IMR-90 (cell line): ENCODE measurements at regions not wholly inside any gene's neighbourhood (a gene's known extent, or its start where the extent isn't known, plus 50 kb on each side); places are given as distances from the start of the nearest gene placed in this dataset.

ENCODE experiments used
- ATAC-seq: fragments of 200-7000 bp; cut with Tn5 transposase; 2 replicates; pipeline ENCODE4 v1.9.1; 2020; ENCODE audit warnings: low read depth, mild to moderate bottlenecking, moderate library complexity
- BruUV-seq: library from RNA; stranded (reverse); fragments of 400-500 nt; replicated peaks from 2 replicates; lab custom pipeline; 2021; lab: Mats Ljungman, UMichigan
- CTCF ChIA-PET: fragments of 300-600 bp; formaldehyde crosslinking; extraction: SDS; loops from one replicate; lab custom pipeline; 2021; ENCODE audit warnings: antibody characterized with exemption; lab: Yijun Ruan, JAX
- POLR2A ChIA-PET: fragments of 300-600 bp; sonication (Branson Sonifier 250); formaldehyde crosslinking; loops from one replicate; lab custom pipeline; 2022; ENCODE audit warnings: antibody characterized with exemption; ENCODE audit not compliant: unreplicated experiment; lab: Charles Lee
- DNase-seq: peaks from one replicate; pipeline ENCODE4 v3.0.0; 2013
- H2AFZ ChIP-seq: replicated peaks from 2 replicates; pipeline ENCODE3; 2013; ENCODE audit warnings: low read length, mild to moderate bottlenecking; ENCODE audit not compliant: poor library complexity
- H2AK5ac ChIP-seq: 2 replicates; pipeline ENCODE4 v1.6.1; 2013; ENCODE audit warnings: low read depth, low read length, inconsistent platforms
- H2AK9ac ChIP-seq: replicated peaks from 2 replicates; pipeline ENCODE3; 2013; ENCODE audit warnings: mild to moderate bottlenecking, low read depth, low read length, moderate library complexity; ENCODE audit not compliant: poor library complexity
- H2BK120ac ChIP-seq: 2 replicates; pipeline ENCODE4 v1.6.1; 2013; ENCODE audit warnings: low read depth, low read length, inconsistent platforms
- H2BK15ac ChIP-seq: 3 replicates; pipeline ENCODE4 v1.6.1; 2013; ENCODE audit warnings: low read depth, low read length, inconsistent platforms
- H2BK20ac ChIP-seq: 2 replicates; pipeline ENCODE4 v1.6.1; 2013; ENCODE audit warnings: low read depth, mild to moderate bottlenecking, inconsistent platforms, low read length, moderate library complexity
- H2BK5ac ChIP-seq: 2 replicates; pipeline ENCODE4 v1.6.1; 2013; ENCODE audit warnings: mild to moderate bottlenecking, low read depth, low read length, inconsistent platforms; ENCODE audit not compliant: poor library complexity, severe bottlenecking
- H3K14ac ChIP-seq: replicated peaks from 2 replicates; pipeline ENCODE4 v1.6.1; 2013; ENCODE audit warnings: low read depth, low read length, inconsistent platforms
- H3K18ac ChIP-seq: 2 replicates; pipeline ENCODE4 v1.6.1; 2013; ENCODE audit warnings: low read depth, low read length, control low read depth
- H3K23ac ChIP-seq: 2 replicates; pipeline ENCODE4 v1.6.1; 2013; ENCODE audit warnings: low read depth, low read length, inconsistent platforms
- H3K27ac ChIP-seq: 2 replicates; pipeline ENCODE4 v1.5.1; 2013; ENCODE audit warnings: mild to moderate bottlenecking, control low read depth, low read length; ENCODE audit not compliant: insufficient read depth
- H3K27me3 ChIP-seq: 2 replicates; pipeline ENCODE4 v1.6.1; 2013; ENCODE audit warnings: low read length; ENCODE audit not compliant: control insufficient read depth, insufficient read depth
- H3K36me3 ChIP-seq: 2 replicates; pipeline ENCODE4 v1.6.1; 2013; ENCODE audit warnings: low read length, mixed read lengths; ENCODE audit not compliant: control insufficient read depth, insufficient read depth
- H3K4ac ChIP-seq: 2 replicates; pipeline ENCODE4 v1.6.1; 2013; ENCODE audit warnings: low read depth, low read length, inconsistent platforms
- H3K4me1 ChIP-seq: 2 replicates; pipeline ENCODE4 v1.6.1; 2013; ENCODE audit warnings: low read length, mixed read lengths; ENCODE audit not compliant: control insufficient read depth, insufficient read depth
- H3K4me2 ChIP-seq: 2 replicates; pipeline ENCODE4 v1.6.1; 2013; ENCODE audit warnings: low read depth, mild to moderate bottlenecking, control low read depth, low read length, moderate library complexity
- H3K4me3 ChIP-seq: 2 replicates; pipeline ENCODE4 v1.5.1; 2013; ENCODE audit warnings: low read depth, mild to moderate bottlenecking, control low read depth, low read length, moderate library complexity; ENCODE audit not compliant: insufficient read depth
- H3K56ac ChIP-seq: 2 replicates; pipeline ENCODE4 v1.6.1; 2013; ENCODE audit warnings: low read length, inconsistent platforms; ENCODE audit not compliant: insufficient read depth; ENCODE audit errors: extremely low read depth
- H3K79me1 ChIP-seq, 2 experiments: 2 replicates each; pipeline ENCODE4 v1.6.1; 2013; ENCODE audit warnings: low read length in 2 of 2, inconsistent platforms in 1 of 2, low read depth in 1 of 2
- H3K9ac ChIP-seq: 2 replicates; pipeline ENCODE4 v1.6.1; 2013; ENCODE audit warnings: low read depth, low read length, control low read depth
- H3K9me1 ChIP-seq: 2 replicates; pipeline ENCODE4 v1.6.1; 2013; ENCODE audit warnings: low read length, inconsistent platforms; ENCODE audit not compliant: insufficient read depth
- H3K9me3 ChIP-seq: 2 replicates; pipeline ENCODE4 v1.6.1; 2013; ENCODE audit warnings: low read length; ENCODE audit not compliant: control insufficient read depth, insufficient read depth
- H4K20me1 ChIP-seq: 2 replicates; pipeline ENCODE4 v1.6.1; 2013; ENCODE audit warnings: low read length, inconsistent platforms; ENCODE audit not compliant: insufficient read depth
- H4K5ac ChIP-seq: 2 replicates; pipeline ENCODE4 v1.6.1; 2013; ENCODE audit warnings: mild to moderate bottlenecking, low read depth, low read length, control low read depth
- H4K8ac ChIP-seq, 2 experiments: 2 replicates each; pipeline ENCODE4 v1.6.1; 2013; ENCODE audit warnings: low read depth in 2 of 2, low read length in 2 of 2, control low read depth in 1 of 2, inconsistent platforms in 1 of 2
- H4K91ac ChIP-seq: 2 replicates; pipeline ENCODE4 v1.6.1; 2013; ENCODE audit warnings: low read depth, low read length, inconsistent platforms; ENCODE audit not compliant: insufficient read depth
- BHLHE40 ChIP-seq: fragments of 150-350 bp; IDR thresholded peaks from 2 replicates; pipeline ENCODE4 v1.6.1; 2016; ENCODE audit warnings: mild to moderate bottlenecking, low read depth, low read length
- CEBPB ChIP-seq: IDR thresholded peaks from 2 replicates; pipeline ENCODE4 v1.6.1; 2012; ENCODE audit warnings: low read depth, low read length, improper control_type of control experiment
- CHD1 ChIP-seq: IDR thresholded peaks from 2 replicates; pipeline ENCODE4 v1.6.1; 2012; ENCODE audit warnings: low read depth, low read length, improper control_type of control experiment
- FOS ChIP-seq: fragments of 150-350 bp; IDR thresholded peaks from 2 replicates; pipeline ENCODE4 v1.6.1; 2016; ENCODE audit warnings: low read depth, low read length
- MAFK ChIP-seq: IDR thresholded peaks from 2 replicates; pipeline ENCODE4 v1.6.1; 2012; ENCODE audit warnings: low read depth, low read length, improper control_type of control experiment
- MAZ ChIP-seq: IDR thresholded peaks from 2 replicates; pipeline ENCODE4 v1.6.1; 2012; ENCODE audit warnings: low read depth, mild to moderate bottlenecking, low read length, improper control_type of control experiment, moderate library complexity, borderline replicate concordance
- MXI1 ChIP-seq: IDR thresholded peaks from 2 replicates; pipeline ENCODE4 v1.6.1; 2012; ENCODE audit warnings: low read depth, mild to moderate bottlenecking, low read length, moderate library complexity, borderline replicate concordance
- NFE2L2 ChIP-seq: fragments of 150-350 bp; IDR thresholded peaks from 2 replicates; pipeline ENCODE4 v1.6.1; 2016; ENCODE audit warnings: low read depth, mild to moderate bottlenecking, low read length
- RAD21 ChIP-seq: IDR thresholded peaks from 2 replicates; pipeline ENCODE4 v1.6.1; 2012; ENCODE audit warnings: low read length, improper control_type of control experiment
- RCOR1 ChIP-seq: IDR thresholded peaks from 2 replicates; pipeline ENCODE4 v1.6.1; 2012; ENCODE audit warnings: mild to moderate bottlenecking, low read length, improper control_type of control experiment; ENCODE audit not compliant: insufficient replicate concordance
- RFX5 ChIP-seq: IDR thresholded peaks from 2 replicates; pipeline ENCODE4 v1.8.0; 2012; ENCODE audit warnings: low read depth, mild to moderate bottlenecking, low read length, moderate library complexity
- SMC3 ChIP-seq: fragments of 150-350 bp; IDR thresholded peaks from 2 replicates; pipeline ENCODE4 v1.6.1; 2016; ENCODE audit warnings: low read depth, mild to moderate bottlenecking, antibody characterized with exemption, low read length, moderate library complexity
- WGBS, 2 experiments: methylation state at CpG; one replicate each; pipeline versions ENCODE4 v1.1.5 to v1.1.7; 2013; ENCODE audit warnings: missing lambda C conversion rate in 2 of 2; ENCODE audit not compliant: insufficient read length in 1 of 2; ENCODE audit errors: extremely low coverage in 2 of 2; 5-methylcytosine and 5-hydroxymethylcytosine counted together
- dilution Hi-C: fragments of 300-500 bp; cut with HindIII; formaldehyde crosslinking; loops from one replicate; pipeline ENCODE4 v1.14.3; 2018; ENCODE audit warnings: low sequenced_read_pairs; ENCODE audit not compliant: unreplicated experiment
- in situ Hi-C: fragments of 300-500 bp; cut with MboI; formaldehyde crosslinking; loops from 3 replicates; pipeline ENCODE4 v1.14.3; 2019; ENCODE audit warnings: low sequenced_read_pairs, inconsistent platforms, mixed read lengths
- intact Hi-C: fragments of 100-400 bp; cut with micrococcal nuclease; formaldehyde crosslinking; loops from 2 replicates; pipeline ENCODE4 v1.10.0; 2022
- TF ChIP-seq, protein P1 (sequence below): fragments of 150-350 bp; IDR thresholded peaks from 2 replicates; pipeline ENCODE4 v1.6.1; 2016; ENCODE audit warnings: low read depth, mild to moderate bottlenecking, low read length, moderate library complexity, borderline replicate concordance
- TF ChIP-seq, protein P2 (sequence below): fragments of 150-350 bp; IDR thresholded peaks from 2 replicates; pipeline ENCODE4 v1.6.1; 2017; ENCODE audit warnings: mild to moderate bottlenecking, antibody characterized with exemption, low read length, low read depth

- Histone ChIP-seq H2BK20ac (no peak overlapping the region), H4K20me1 (no peaks in the 10 kb centered on the region; the same call in 1 of the 2 replicates), H2AK5ac (no peak overlapping the region), H3K23ac (no peak overlapping the region), H2BK15ac (no peak overlapping the region), H2BK120ac (no peak overlapping the region), H3K4me1 (no peaks in the 10 kb centered on the region), H3K56ac (no peak overlapping the region), H3K9ac (no peak overlapping the region), H2BK5ac (no peak overlapping the region), H3K14ac (no peak overlapping the region), H4K91ac (no peak overlapping the region), H3K4me3 (no peak overlapping the region), H3K79me1 (no peaks in the 10 kb centered on the region), H4K8ac (no peak overlapping the region), H3K36me3 (no peaks in the 10 kb centered on the region), H3K27ac (no peak overlapping the region), H3K9me1 (no peaks in the 10 kb centered on the region), H3K27me3 (peaks cover 6% of the 10 kb centered on the region; the same call in 1 of the 2 replicates), H3K18ac (no peak overlapping the region), H2AFZ (no peak overlapping the region), H3K4ac (no peak overlapping the region), H3K9me3 (no peaks in the 10 kb centered on the region), H2AK9ac (no peak overlapping the region), H3K4me2 (no peak overlapping the region), H4K5ac (no peak overlapping the region)
- 69% methylated on average over 15 of the region's 29 CpGs; no CpG with 5 or more reads in 1 of the 2 experiments for WGBS, 2 experiments
- in situ Hi-C loops = no loop called here
- no peak for TF ChIP-seq RFX5
- TF ChIP-seq BHLHE40 = no peak
- TF ChIP-seq CHD1 = no peak
- TF ChIP-seq NFE2L2 = no peak
- TF ChIP-seq, protein P1, sequence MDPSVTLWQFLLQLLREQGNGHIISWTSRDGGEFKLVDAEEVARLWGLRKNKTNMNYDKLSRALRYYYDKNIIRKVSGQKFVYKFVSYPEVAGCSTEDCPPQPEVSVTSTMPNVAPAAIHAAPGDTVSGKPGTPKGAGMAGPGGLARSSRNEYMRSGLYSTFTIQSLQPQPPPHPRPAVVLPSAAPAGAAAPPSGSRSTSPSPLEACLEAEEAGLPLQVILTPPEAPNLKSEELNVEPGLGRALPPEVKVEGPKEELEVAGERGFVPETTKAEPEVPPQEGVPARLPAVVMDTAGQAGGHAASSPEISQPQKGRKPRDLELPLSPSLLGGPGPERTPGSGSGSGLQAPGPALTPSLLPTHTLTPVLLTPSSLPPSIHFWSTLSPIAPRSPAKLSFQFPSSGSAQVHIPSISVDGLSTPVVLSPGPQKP = no peak
- no peak for TF ChIP-seq MAZ
- TF ChIP-seq RCOR1 = no peak
- TF ChIP-seq RAD21 = no peak
- no peak for TF ChIP-seq MAFK
- no peak for TF ChIP-seq CEBPB
- no peak for TF ChIP-seq MXI1
- TF ChIP-seq SMC3 = no peak
- TF ChIP-seq, protein P2, sequence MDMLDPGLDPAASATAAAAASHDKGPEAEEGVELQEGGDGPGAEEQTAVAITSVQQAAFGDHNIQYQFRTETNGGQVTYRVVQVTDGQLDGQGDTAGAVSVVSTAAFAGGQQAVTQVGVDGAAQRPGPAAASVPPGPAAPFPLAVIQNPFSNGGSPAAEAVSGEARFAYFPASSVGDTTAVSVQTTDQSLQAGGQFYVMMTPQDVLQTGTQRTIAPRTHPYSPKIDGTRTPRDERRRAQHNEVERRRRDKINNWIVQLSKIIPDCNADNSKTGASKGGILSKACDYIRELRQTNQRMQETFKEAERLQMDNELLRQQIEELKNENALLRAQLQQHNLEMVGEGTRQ = no peak
- no peak for TF ChIP-seq FOS
- dilution Hi-C loops = no loop called here
- CTCF ChIA-PET = no interaction called here
- DNase-seq = no peak
- intact Hi-C loops = no loop called here
- ATAC-seq = no peak
- no TSS peak for BruUV-seq
- POLR2A ChIA-PET = no interaction called here
Measured at GRCh38 chr5:1745796-1746370, 53.8 kb downstream of the MRPL36 start.
